Calu3 (cell line): ENCODE measurements at regions not wholly inside any gene's neighbourhood (a gene's known extent, or its start where the extent isn't known, plus 50 kb on each side); places are given as distances from the start of the nearest gene placed in this dataset.

Experiments
- BruUV-seq: library from RNA; stranded (reverse); fragments of 400-500 nt; replicated peaks from 2 replicates; lab custom pipeline; 2021; lab: Mats Ljungman, UMichigan
- CTCF ChIA-PET: fragments of 300-600 bp; sonication (Branson Sonifier 250); formaldehyde crosslinking; loops from one replicate; lab custom pipeline; 2022; ENCODE audit warnings: antibody characterized with exemption; lab: Charles Lee
- DNase-seq: peaks from one replicate; pipeline ENCODE4 v3.0.0; 2022
- H3K27ac Mint-ChIP-seq: one replicate; pipeline ENCODE4 v1.8.0; 2022; ENCODE audit warnings: mixed read lengths; ENCODE audit not compliant: unreplicated experiment
- H3K27me3 Mint-ChIP-seq: one replicate; pipeline ENCODE4 v1.8.0; 2022; ENCODE audit warnings: mixed read lengths; ENCODE audit not compliant: unreplicated experiment
- H3K36me3 Mint-ChIP-seq: one replicate; pipeline ENCODE4 v1.8.0; 2022; ENCODE audit warnings: mild to moderate bottlenecking, moderate library complexity, mixed read lengths; ENCODE audit not compliant: insufficient read depth, unreplicated experiment
- H3K4me1 Mint-ChIP-seq: one replicate; pipeline ENCODE4 v1.8.0; 2022; ENCODE audit warnings: mild to moderate bottlenecking, low read depth, mixed read lengths; ENCODE audit not compliant: unreplicated experiment
- H3K4me3 Mint-ChIP-seq: one replicate; pipeline ENCODE4 v1.8.0; 2022; ENCODE audit warnings: mild to moderate bottlenecking, low read depth, moderate library complexity, mixed read lengths; ENCODE audit not compliant: unreplicated experiment
- H3K9me3 Mint-ChIP-seq: one replicate; pipeline ENCODE4 v1.8.0; 2022; ENCODE audit warnings: low read depth, mixed read lengths; ENCODE audit not compliant: unreplicated experiment
- intact Hi-C: fragments of 100-400 bp; cut with micrococcal nuclease; formaldehyde crosslinking; loops from one replicate; pipeline ENCODE4 v1.10.0; 2022; ENCODE audit not compliant: unreplicated experiment
- TF ChIP-seq, protein P1 (sequence below): fragments of 200-600 bp; IDR thresholded peaks from one replicate; pipeline ENCODE4 v1.8.0; 2022; ENCODE audit warnings: antibody characterized with exemption; ENCODE audit not compliant: unreplicated experiment

DNA sequence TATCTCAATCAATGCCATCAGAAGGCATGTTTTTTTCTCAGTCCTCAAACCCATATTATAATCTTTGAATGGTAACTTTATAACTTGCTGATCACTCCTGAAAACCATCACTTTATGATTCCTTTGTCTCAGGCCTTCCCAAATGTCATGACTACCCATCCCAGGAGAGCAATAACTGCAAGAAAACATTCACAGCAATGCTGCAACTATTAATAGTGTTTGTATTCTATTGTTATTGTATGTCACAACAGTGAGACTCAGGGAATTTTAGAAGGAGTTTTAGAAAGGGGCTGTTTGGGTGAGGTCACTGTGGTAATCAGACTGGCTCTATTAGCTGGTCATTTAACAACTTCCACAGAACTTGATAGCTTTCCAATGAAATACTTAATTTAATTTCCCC lies 301.4 kb upstream of the TBX18 start:
- intact Hi-C loops, result no loop called here
- BruUV-seq, result no TSS peak
- Mint-ChIP-seq H3K9me3 (no peaks in the 10 kb centered on the region), H3K4me3 (no peak overlapping the region), H3K4me1 (peaks cover 25% of the 10 kb centered on the region), H3K36me3 (no peaks in the 10 kb centered on the region), H3K27me3 (no peaks in the 10 kb centered on the region), H3K27ac (no peak overlapping the region)
- CTCF ChIA-PET, result no interaction called here
- TF ChIP-seq, protein P1, sequence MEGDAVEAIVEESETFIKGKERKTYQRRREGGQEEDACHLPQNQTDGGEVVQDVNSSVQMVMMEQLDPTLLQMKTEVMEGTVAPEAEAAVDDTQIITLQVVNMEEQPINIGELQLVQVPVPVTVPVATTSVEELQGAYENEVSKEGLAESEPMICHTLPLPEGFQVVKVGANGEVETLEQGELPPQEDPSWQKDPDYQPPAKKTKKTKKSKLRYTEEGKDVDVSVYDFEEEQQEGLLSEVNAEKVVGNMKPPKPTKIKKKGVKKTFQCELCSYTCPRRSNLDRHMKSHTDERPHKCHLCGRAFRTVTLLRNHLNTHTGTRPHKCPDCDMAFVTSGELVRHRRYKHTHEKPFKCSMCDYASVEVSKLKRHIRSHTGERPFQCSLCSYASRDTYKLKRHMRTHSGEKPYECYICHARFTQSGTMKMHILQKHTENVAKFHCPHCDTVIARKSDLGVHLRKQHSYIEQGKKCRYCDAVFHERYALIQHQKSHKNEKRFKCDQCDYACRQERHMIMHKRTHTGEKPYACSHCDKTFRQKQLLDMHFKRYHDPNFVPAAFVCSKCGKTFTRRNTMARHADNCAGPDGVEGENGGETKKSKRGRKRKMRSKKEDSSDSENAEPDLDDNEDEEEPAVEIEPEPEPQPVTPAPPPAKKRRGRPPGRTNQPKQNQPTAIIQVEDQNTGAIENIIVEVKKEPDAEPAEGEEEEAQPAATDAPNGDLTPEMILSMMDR, result no peak
- DNase-seq, result no peak

DNA sequence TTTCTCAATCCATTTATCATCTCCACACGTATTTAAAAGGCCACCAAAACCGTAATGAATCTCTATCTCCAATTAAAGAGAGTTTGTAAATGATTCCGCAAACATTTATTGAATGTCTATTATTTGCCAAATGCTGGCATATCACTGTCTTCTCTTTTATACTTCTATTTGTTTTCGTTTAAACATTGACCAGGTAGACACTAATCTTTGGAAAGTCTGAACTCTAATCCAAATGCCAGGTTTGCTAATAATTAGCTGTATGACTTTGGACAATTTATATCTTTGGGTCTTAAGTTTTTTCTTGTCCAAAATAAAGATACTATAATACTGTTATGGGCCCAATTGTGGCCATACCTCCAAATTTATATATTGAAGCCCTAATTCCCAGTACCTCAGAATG lies 299.2 kb upstream of the TBX18 start:
- Mint-ChIP-seq H3K36me3 (no peaks in the 10 kb centered on the region), H3K9me3 (no peaks in the 10 kb centered on the region), H3K4me1 (peaks cover 25% of the 10 kb centered on the region), H3K27me3 (no peaks in the 10 kb centered on the region), H3K4me3 (no peak overlapping the region), H3K27ac (no peak overlapping the region)
- CTCF ChIA-PET, result no interaction called here
- no peak for DNase-seq
- intact Hi-C loops, result no loop called here
- TF ChIP-seq, protein P1, result no peak
- BruUV-seq, result no TSS peak

DNA sequence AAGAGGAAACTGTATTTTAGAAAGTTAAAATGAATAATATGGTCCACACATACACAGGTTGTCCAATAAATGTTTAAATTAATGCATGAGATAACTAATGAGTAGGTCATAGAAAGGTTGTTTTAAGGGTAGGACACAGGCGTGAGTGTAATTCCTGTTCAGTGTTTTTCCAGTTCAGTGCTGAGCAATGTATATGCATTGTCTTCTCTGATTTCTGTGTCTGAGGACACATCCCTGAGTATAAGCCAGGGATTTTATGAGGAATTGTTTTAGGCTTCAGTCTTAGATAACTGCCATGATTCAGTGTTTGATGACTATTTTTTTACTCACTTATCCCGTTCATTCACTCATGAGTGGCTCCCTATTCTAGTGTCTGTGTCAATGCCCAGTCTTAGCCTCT lies 298.5 kb upstream of the TBX18 start:
- TF ChIP-seq, protein P1, result no peak

DNA sequence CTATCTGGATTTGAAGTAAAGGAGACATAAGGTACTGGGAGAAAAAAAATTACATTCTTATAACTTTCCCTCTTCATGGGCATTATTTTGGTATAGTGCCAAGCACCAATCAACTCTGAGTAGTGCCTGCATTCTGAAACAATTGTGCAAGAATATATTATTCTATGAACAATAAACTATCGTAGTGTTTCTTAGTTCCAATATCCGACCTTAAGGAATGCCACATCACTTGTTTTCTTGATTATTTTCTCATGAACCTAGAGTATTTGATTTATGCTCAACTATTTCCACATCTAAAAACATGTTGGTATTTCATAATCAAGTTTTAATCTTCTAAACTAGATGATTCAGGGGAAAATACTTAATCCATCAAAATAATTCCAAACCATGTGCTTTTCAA lies 294.4 kb upstream of the TBX18 start:
- Mint-ChIP-seq H3K36me3 (no peaks in the 10 kb centered on the region), H3K4me3 (no peak overlapping the region), H3K27ac (no peak overlapping the region), H3K4me1 (peaks cover 17% of the 10 kb centered on the region), H3K9me3 (no peaks in the 10 kb centered on the region), H3K27me3 (no peaks in the 10 kb centered on the region)
- TF ChIP-seq, protein P1, result no peak
- no peak for DNase-seq
- intact Hi-C loops, result no loop called here
- CTCF ChIA-PET, result no interaction called here
- BruUV-seq, result no TSS peak

More for the DNA sequence above, 298.5 kb upstream of the TBX18 start:
- CTCF ChIA-PET, result no interaction called here
- intact Hi-C loops, result no loop called here
- no peaks in the 10 kb centered on the region for H3K9me3 Mint-ChIP-seq
- H3K4me3 Mint-ChIP-seq, result no peak overlapping the region
- H3K4me1 Mint-ChIP-seq, result peaks cover 25% of the 10 kb centered on the region
- no peak overlapping the region for H3K27ac Mint-ChIP-seq
- no TSS peak for BruUV-seq
- H3K27me3 Mint-ChIP-seq, result no peaks in the 10 kb centered on the region
- no peak for DNase-seq
- no peaks in the 10 kb centered on the region for H3K36me3 Mint-ChIP-seq

DNA sequence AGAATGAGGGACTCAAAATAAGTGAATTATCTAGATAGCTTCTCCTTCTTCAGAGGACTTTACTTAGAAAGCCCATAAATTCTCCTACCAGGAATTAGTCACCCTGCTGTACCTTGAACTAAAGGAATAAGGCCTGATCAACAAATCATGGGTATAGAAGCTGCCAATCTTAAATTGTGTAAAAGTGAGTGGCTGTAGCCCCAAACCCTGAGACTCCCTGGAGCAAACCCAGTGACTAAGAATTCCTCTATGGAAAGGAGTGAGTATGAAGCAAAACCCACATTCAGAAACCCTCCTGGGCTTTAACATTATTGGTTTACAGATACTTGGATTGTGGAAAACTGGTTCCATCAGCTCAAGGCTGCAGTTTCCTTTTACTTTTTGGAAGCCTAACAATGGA lies 285.8 kb upstream of the TBX18 start:
- CTCF ChIA-PET, result no interaction called here
- Mint-ChIP-seq H3K27me3 (no peaks in the 10 kb centered on the region), H3K9me3 (peaks cover 2% of the 10 kb centered on the region), H3K27ac (no peak overlapping the region), H3K4me3 (no peak overlapping the region), H3K4me1 (no peaks in the 10 kb centered on the region), H3K36me3 (no peaks in the 10 kb centered on the region)
- BruUV-seq, result no TSS peak
- DNase-seq, result no peak
- TF ChIP-seq, protein P1, result no peak
- intact Hi-C loops, result no loop called here
